ENCODE measurements at regions not wholly inside any gene's neighbourhood (a gene's known extent, or its start where the extent isn't known, plus 50 kb on each side); places are given as distances from the start of the nearest gene placed in this dataset.

GRCh38 chr2:65655000-65655399, 222.6 kb upstream of the SPRED2 start:
- H3K27ac Mint-ChIP-seq = peak overlapping the region; percentile 80
- H3K9me3 Mint-ChIP-seq = no peaks in the 10 kb centered on the region
- H3K27me3 Mint-ChIP-seq (ENCODE audit: low read depth) = no peaks in the 10 kb centered on the region
- TF ChIP-seq CTCF (IDR thresholded peaks at IDR 0.05; ENCODE audit: unreplicated experiment) = no peak
- no peak overlapping the region for H3K4me3 Mint-ChIP-seq
- no peaks in the 10 kb centered on the region for H3K36me3 Mint-ChIP-seq
- H3K4me1 Mint-ChIP-seq = peaks cover 70% of the 10 kb centered on the region
- DNase-seq (ENCODE audit: low spot score in 2 of 2, unreplicated experiment in 2 of 2) = no peak

GRCh38 chr2:65654496-65654895, 222.1 kb upstream of the SPRED2 start:
- DNase-seq (ENCODE audit: low spot score in 2 of 2, unreplicated experiment in 2 of 2) = no peak
- no peak for TF ChIP-seq CTCF (IDR thresholded peaks at IDR 0.05; ENCODE audit: unreplicated experiment)
- Mint-ChIP-seq H3K4me1 (peaks cover 67% of the 10 kb centered on the region), H3K36me3 (no peaks in the 10 kb centered on the region), H3K4me3 (no peak overlapping the region), H3K9me3 (no peaks in the 10 kb centered on the region), H3K27ac (peak overlapping the region; percentile 80), H3K27me3 (ENCODE audit: low read depth) (no peaks in the 10 kb centered on the region)

- Mint-ChIP-seq H3K9me3 (no peaks in the 10 kb centered on the region), H3K4me1 (peaks cover 43% of the 10 kb centered on the region), H3K27ac (no peak overlapping the region), H3K36me3 (no peaks in the 10 kb centered on the region), H3K27me3 (ENCODE audit: low read depth) (no peaks in the 10 kb centered on the region), H3K4me3 (no peak overlapping the region)
- DNase-seq (ENCODE audit: low spot score in 2 of 2, unreplicated experiment in 2 of 2) = no peak
- no peak for TF ChIP-seq CTCF (IDR thresholded peaks at IDR 0.05; ENCODE audit: unreplicated experiment)
These were observed 219.7 kb upstream of the SPRED2 start for GRCh38 chr2:65652066-65652465.

GRCh38 chr2:65649811-65650589, 217.6 kb upstream of the SPRED2 start:
- TF ChIP-seq CTCF (IDR thresholded peaks at IDR 0.05; ENCODE audit: unreplicated experiment) = no peak
- no peak overlapping the region for H3K4me3 Mint-ChIP-seq
- H3K27me3 Mint-ChIP-seq (ENCODE audit: low read depth) = no peaks in the 10 kb centered on the region
- no peak overlapping the region for H3K27ac Mint-ChIP-seq
- H3K4me1 Mint-ChIP-seq = peaks cover 35% of the 10 kb centered on the region
- H3K36me3 Mint-ChIP-seq = no peaks in the 10 kb centered on the region
- DNase-seq (ENCODE audit: low spot score in 2 of 2, unreplicated experiment in 2 of 2) = no peak
- H3K9me3 Mint-ChIP-seq = no peaks in the 10 kb centered on the region

DNA sequence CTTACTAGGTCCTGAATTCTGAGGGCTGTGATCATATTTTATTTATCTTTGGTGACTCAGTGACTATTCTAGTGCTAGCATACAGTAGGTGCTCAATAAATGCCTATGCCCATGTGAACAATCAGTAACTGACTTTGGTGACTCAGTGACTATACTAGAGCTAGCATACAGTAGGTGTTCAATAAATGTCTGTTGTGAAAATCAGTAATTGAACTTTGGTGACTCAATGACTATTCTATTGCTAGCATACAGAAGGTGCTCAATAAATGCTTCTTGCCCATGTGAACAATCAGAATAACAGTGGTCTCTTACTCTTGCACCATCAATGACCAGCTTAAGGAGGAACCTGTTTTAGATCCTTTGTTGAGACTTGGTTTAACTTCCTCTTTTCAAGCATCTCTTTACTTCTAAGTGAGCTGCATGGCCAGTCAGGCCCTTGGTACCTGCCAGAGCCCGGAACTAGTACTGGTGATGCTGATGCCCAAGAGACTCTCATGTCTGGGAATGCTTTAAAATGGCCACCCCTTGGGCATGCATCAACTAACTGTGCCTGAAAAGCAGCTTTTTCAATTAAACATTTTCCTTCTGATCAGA, 214.9 kb upstream of the SPRED2 start:
- no peak for TF ChIP-seq CTCF (IDR thresholded peaks at IDR 0.05; ENCODE audit: unreplicated experiment)
- H3K27me3 Mint-ChIP-seq (ENCODE audit: low read depth) = no peaks in the 10 kb centered on the region
- H3K4me3 Mint-ChIP-seq = no peak overlapping the region
- H3K4me1 Mint-ChIP-seq = peaks cover 17% of the 10 kb centered on the region
- no peaks in the 10 kb centered on the region for H3K9me3 Mint-ChIP-seq
- no peaks in the 10 kb centered on the region for H3K36me3 Mint-ChIP-seq
- no peak for DNase-seq (ENCODE audit: low spot score in 2 of 2, unreplicated experiment in 2 of 2)
- H3K27ac Mint-ChIP-seq = no peak overlapping the region

All from mesothelial cell of epicardium (in vitro differentiated cells).